ENCODE measurements at regions not wholly inside any gene's neighbourhood (a gene's known extent, or its start where the extent isn't known, plus 50 kb on each side); places are given as distances from the start of the nearest gene placed in this dataset.

DNA sequence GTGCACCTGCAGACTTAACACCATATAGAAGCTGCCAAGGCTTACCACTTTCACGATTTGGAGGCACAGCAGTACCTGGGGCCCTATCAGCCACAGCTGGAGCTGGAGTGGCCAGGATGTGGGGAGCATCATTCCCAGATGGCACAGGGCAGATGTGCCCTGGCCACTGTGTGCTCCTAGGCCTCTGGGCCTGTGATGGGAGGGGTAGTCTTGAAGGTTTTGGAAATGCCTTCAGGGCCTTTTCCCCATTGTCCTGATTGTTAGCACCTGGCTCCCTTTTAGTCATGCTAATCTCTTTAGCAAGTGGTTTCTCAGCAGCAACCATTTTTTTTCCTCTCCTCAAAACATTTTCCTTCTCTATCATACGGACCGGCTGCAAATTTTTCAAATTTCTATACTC, 490.2 kb downstream of the RAB28 start:
- no peak for ATAC-seq (ENCODE audit: low FRiP score)
- no peak for DNase-seq (ENCODE audit: low spot score)
- TF ChIP-seq CTCF (IDR thresholded peaks at IDR 0.05), result no peak

DNA sequence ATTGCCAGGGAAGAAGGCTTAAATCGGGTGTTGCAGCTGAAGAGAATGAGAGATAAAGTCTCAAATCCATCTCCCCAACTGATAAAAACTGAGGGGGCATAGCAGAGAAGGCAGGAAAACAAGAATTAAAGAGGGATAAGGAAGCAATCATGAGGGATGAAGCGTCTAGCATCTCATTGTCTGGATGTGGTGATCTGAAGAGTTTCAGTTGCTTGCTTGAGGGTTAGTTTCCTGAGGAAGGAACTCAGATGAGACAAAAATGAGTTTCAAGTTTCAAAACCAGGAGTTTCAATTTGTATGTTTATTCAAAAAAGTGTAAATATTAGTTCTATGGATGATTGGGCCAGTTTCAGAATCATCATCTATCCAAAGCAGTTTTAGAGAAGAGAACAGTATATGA, 496.9 kb downstream of the RAB28 start:
- DNase-seq (ENCODE audit: low spot score) (no peak), ATAC-seq (ENCODE audit: low FRiP score) (no peak)
- no peak for TF ChIP-seq CTCF (IDR thresholded peaks at IDR 0.05)

DNA sequence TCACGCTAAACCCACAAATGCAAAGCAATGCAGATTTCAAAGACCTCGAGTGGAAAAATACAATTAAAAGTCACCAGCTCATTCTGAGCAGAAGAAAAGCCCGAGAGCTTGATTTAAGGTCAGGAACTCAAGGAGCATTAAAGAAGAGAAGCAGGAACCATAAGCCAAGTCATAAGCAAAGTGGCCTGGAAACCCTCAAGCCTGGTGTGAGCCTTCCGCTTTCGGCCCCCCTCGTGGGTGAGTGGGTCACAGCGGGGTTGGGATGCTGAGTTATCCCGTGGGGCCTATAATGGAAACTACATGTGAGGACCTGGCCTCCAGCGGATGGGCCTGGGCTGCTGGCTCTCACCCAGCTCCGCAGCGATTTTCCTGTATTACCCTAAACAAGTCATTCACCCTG, 504.3 kb downstream of the RAB28 start:
- DNase-seq (ENCODE audit: low spot score) (no peak), ATAC-seq (ENCODE audit: low FRiP score) (no peak)
- no peak for TF ChIP-seq CTCF (IDR thresholded peaks at IDR 0.05)

- DNase-seq (ENCODE audit: low spot score), result no peak
- no peak for ATAC-seq (ENCODE audit: low FRiP score)
- TF ChIP-seq CTCF (IDR thresholded peaks at IDR 0.05), result no peak
These were observed 505.8 kb downstream of the RAB28 start for GRCh38 chr4:12978310-12978709.

GRCh38 chr4:12975511-12975910, 508.6 kb downstream of the RAB28 start:
- no peak for TF ChIP-seq CTCF (IDR thresholded peaks at IDR 0.05)
- DNase-seq (ENCODE audit: low spot score) (no peak), ATAC-seq (ENCODE audit: low FRiP score) (no peak)

GRCh38 chr4:12973522-12973921, 510.6 kb downstream of the RAB28 start:
- TF ChIP-seq CTCF (IDR thresholded peaks at IDR 0.05), result no peak
- DNase-seq (ENCODE audit: low spot score), result no peak
- no peak for ATAC-seq (ENCODE audit: low FRiP score)

DNA sequence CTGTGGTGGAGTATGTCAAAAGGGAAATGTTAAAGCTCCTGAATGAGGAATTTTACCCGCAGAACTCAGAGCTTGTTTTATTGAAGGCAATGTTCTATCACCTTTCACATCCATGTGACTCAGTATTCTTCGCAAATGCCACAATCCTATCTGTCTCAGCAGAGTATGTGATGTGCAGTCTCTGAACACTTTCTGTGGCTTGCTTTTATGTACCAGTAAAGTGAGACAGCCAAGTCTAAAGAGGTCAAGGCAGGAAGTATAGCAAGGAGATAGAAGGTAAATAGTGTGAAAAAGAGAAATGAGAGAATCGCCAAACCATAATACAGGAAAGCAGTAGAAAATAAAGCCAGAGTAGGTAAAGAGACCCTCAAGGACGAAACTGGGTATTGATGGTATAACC, 515.8 kb downstream of the RAB28 start:
- no peak for TF ChIP-seq CTCF (IDR thresholded peaks at IDR 0.05)
- no peak for DNase-seq (ENCODE audit: low spot score)
- ATAC-seq (ENCODE audit: low FRiP score), result no peak
